ENCODE measurements at regions not wholly inside any gene's neighbourhood (a gene's known extent, or its start where the extent isn't known, plus 50 kb on each side); places are given as distances from the start of the nearest gene placed in this dataset.
A peak's percentile ranks its signal among the peaks of the same experiment; 100 is the strongest.

DNA sequence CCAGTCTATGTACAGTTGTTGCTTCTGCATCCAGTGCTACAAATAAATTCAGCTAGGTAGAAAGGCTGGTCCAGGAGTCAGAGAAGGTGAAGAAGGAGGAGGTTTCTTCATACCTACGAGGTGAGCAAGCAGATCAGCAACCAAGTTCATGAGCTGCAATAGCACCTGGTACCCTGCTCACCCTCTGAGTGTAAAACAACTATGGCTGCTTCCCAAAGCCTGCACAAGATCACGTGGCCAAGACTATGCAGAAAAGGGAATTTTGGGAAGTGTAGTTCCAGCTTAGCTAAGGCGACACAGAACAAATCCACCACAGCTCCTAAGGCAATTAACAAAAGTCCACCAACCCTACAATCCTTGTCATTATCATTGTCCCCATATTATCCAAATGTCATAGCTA is 95.9 kb upstream of the AUTS2 start:
- Histone ChIP-seq H3K36me3 (ENCODE audit: control insufficient read depth in 2 of 2, insufficient read depth in 1 of 2, low read length in 2 of 2) (no peaks in the 10 kb centered on the region), H3K27ac (ENCODE audit: extremely low read depth, low read depth, low read length) (no peak overlapping the region), H3K4me1 (ENCODE audit: control insufficient read depth, insufficient read depth, low read length) (no peaks in the 10 kb centered on the region; the same call in 1 of the 2 replicates), H3K9me3 (ENCODE audit: control insufficient read depth, insufficient read depth, low read depth, low read length) (no peaks in the 10 kb centered on the region), H3K4me3 (ENCODE audit: low read depth, low read length) (no peak overlapping the region)
- CTCF ChIA-PET: no interaction called here
- POLR2A ChIA-PET: no interaction called here
- TF ChIP-seq ZNF311 (tag by site-specific recombination; IDR thresholded peaks at IDR 0.05; ENCODE audit: borderline replicate concordance): no peak
- TF ChIP-seq ZNF266 (tag by site-specific recombination; IDR thresholded peaks at IDR 0.05; ENCODE audit: low read depth): no peak
- TF ChIP-seq, protein P1, sequence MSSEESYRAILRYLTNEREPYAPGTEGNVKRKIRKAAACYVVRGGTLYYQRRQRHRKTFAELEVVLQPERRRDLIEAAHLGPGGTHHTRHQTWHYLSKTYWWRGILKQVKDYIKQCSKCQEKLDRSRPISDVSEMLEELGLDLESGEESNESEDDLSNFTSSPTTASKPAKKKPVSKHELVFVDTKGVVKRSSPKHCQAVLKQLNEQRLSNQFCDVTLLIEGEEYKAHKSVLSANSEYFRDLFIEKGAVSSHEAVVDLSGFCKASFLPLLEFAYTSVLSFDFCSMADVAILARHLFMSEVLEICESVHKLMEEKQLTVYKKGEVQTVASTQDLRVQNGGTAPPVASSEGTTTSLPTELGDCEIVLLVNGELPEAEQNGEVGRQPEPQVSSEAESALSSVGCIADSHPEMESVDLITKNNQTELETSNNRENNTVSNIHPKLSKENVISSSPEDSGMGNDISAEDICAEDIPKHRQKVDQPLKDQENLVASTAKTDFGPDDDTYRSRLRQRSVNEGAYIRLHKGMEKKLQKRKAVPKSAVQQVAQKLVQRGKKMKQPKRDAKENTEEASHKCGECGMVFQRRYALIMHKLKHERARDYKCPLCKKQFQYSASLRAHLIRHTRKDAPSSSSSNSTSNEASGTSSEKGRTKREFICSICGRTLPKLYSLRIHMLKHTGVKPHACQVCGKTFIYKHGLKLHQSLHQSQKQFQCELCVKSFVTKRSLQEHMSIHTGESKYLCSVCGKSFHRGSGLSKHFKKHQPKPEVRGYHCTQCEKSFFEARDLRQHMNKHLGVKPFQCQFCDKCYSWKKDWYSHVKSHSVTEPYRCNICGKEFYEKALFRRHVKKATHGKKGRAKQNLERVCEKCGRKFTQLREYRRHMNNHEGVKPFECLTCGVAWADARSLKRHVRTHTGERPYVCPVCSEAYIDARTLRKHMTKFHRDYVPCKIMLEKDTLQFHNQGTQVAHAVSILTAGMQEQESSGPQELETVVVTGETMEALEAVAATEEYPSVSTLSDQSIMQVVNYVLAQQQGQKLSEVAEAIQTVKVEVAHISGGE (tag by site-specific recombination; conservative IDR thresholded peaks at IDR 0.05; ENCODE audit: low read depth): no peak
- 0 out of 2 replicates have a peak, but pooled peaks have one; percentile 18 for TF ChIP-seq ZBTB17 (tag by site-specific recombination; IDR thresholded peaks at IDR 0.05)

DNA sequence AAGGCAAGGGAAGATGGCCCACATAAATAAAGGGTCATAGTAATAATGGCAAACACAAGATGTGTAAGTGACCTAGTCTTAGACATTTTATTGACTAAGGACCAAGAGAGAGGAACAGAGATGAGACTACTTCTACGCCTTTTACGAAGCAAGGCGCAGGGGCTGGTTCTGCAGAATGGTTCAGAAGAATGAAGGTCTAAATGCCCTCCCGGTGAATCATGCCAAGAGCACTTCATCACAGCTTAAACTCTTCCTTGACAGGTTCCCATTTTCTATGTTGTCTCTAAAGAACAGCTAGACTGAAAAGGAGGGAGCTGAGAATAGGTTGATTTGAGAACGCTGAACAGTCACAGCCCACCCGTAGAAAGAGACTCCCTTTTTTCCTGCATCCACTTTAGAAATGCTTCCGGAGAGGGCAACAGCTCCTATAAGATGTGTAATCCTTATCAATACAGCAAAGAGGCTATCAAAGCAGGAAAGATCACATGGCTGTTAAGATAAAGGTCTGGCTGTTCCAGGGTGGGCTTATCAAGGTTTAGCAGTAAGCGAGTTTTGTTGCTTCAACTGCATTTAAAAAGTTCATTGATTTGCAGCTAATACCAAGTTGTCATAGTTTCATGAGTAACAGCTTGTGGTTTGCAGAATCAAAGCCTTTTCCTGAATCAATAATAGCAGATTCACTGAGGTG is 93.4 kb upstream of the AUTS2 start:
- CTCF ChIA-PET: interaction anchor here (1.1 kb wide), 1 partner anchor 216 kb away, joined by 4 read pairs; no protein-coding TSS in a partner anchor
- H3K27ac ChIP-seq (ENCODE audit: extremely low read depth, low read depth, low read length): no peak overlapping the region
- no peaks in the 10 kb centered on the region for H3K9me3 ChIP-seq (ENCODE audit: control insufficient read depth, insufficient read depth, low read depth, low read length)
- TF ChIP-seq KLF8 (tag by site-specific recombination; IDR thresholded peaks at IDR 0.05): no peak
- no peak for TF ChIP-seq ZNF221 (tag by site-specific recombination; IDR thresholded peaks at IDR 0.05; ENCODE audit: borderline replicate concordance)
- TF ChIP-seq ZNF140 (tag by site-specific recombination; IDR thresholded peaks at IDR 0.05): no peak
- TF ChIP-seq ZBTB8A (tag by site-specific recombination; IDR thresholded peaks at IDR 0.05): no peak
- TF ChIP-seq, protein P2, sequence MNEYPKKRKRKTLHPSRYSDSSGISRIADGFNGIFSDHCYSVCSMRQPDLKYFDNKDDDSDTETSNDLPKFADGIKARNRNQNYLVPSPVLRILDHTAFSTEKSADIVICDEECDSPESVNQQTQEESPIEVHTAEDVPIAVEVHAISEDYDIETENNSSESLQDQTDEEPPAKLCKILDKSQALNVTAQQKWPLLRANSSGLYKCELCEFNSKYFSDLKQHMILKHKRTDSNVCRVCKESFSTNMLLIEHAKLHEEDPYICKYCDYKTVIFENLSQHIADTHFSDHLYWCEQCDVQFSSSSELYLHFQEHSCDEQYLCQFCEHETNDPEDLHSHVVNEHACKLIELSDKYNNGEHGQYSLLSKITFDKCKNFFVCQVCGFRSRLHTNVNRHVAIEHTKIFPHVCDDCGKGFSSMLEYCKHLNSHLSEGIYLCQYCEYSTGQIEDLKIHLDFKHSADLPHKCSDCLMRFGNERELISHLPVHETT (tag by site-specific recombination; IDR thresholded peaks at IDR 0.05): no peak
- TF ChIP-seq, protein P3, sequence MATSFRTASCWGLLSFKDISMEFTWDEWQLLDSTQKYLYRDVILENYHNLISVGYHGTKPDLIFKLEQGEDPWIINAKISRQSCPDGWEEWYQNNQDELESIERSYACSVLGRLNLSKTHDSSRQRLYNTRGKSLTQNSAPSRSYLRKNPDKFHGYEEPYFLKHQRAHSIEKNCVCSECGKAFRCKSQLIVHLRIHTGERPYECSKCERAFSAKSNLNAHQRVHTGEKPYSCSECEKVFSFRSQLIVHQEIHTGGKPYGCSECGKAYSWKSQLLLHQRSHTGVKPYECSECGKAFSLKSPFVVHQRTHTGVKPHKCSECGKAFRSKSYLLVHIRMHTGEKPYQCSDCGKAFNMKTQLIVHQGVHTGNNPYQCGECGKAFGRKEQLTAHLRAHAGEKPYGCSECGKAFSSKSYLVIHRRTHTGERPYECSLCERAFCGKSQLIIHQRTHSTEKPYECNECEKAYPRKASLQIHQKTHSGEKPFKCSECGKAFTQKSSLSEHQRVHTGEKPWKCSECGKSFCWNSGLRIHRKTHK (tag by site-specific recombination; IDR thresholded peaks at IDR 0.05): no peak
- H3K36me3 ChIP-seq (ENCODE audit: control insufficient read depth in 2 of 2, insufficient read depth in 1 of 2, low read length in 2 of 2): no peaks in the 10 kb centered on the region; a peak in 1 of 3 replicates
- no peak overlapping the region for H3K4me3 ChIP-seq (ENCODE audit: low read depth, low read length)
- POLR2A ChIA-PET: no interaction called here
- no peaks in the 10 kb centered on the region; the same call in 1 of the 2 replicates for H3K4me1 ChIP-seq (ENCODE audit: control insufficient read depth, insufficient read depth, low read length)

DNA sequence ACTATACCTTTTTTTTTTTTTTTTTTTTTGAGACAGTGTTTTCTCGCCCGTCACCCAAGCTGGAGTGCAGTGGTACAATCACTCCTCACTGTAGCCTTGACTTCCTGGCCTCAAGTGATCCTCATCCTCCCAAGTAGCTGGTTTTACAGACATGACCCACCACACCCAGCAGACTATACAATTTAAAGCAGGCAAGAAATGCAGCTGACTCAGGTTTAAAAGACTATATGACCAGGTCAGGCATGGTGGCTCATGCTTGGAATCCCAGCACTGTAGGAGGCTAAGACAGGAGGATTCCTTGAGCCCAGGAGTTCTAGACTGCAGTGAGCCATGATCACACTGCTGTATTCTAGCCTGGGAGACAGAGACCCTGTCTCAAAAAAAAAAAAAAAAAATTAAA is 89.5 kb upstream of the AUTS2 start:
- no peaks in the 10 kb centered on the region; the same call in 1 of the 2 replicates for H3K4me1 ChIP-seq (ENCODE audit: control insufficient read depth, insufficient read depth, low read length)
- CTCF ChIA-PET: no interaction called here
- H3K9me3 ChIP-seq (ENCODE audit: control insufficient read depth, insufficient read depth, low read depth, low read length): no peaks in the 10 kb centered on the region
- H3K36me3 ChIP-seq (ENCODE audit: control insufficient read depth in 2 of 2, insufficient read depth in 1 of 2, low read length in 2 of 2): no peaks in the 10 kb centered on the region; a peak in 1 of 3 replicates
- POLR2A ChIA-PET: interaction anchor here (0.6 kb wide), 1 partner anchor 38 kb away, joined by 3 read pairs; no protein-coding TSS in a partner anchor
- H3K27ac ChIP-seq (ENCODE audit: extremely low read depth, low read depth, low read length): no peak overlapping the region
- no peak for TF ChIP-seq ZXDB (tag by site-specific recombination; IDR thresholded peaks at IDR 0.05)
- TF ChIP-seq, protein P4, sequence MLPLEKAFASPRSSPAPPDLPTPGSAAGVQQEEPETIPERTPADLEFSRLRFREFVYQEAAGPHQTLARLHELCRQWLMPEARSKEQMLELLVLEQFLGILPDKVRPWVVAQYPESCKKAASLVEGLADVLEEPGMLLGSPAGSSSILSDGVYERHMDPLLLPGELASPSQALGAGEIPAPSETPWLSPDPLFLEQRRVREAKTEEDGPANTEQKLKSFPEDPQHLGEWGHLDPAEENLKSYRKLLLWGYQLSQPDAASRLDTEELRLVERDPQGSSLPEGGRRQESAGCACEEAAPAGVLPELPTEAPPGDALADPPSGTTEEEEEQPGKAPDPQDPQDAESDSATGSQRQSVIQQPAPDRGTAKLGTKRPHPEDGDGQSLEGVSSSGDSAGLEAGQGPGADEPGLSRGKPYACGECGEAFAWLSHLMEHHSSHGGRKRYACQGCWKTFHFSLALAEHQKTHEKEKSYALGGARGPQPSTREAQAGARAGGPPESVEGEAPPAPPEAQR (tag by site-specific recombination; IDR thresholded peaks at IDR 0.05): no peak
- TF ChIP-seq ZNF2 (tag by site-specific recombination; IDR thresholded peaks at IDR 0.05): no peak
- TF ChIP-seq ZNF658 (tag by site-specific recombination; IDR thresholded peaks at IDR 0.05): no peak
- no peak for TF ChIP-seq ZNF24 (tag by site-specific recombination; IDR thresholded peaks at IDR 0.05)
- no peak for TF ChIP-seq OVOL3 (tag by site-specific recombination; IDR thresholded peaks at IDR 0.05)
- no peak for TF ChIP-seq ZNF561 (tag by site-specific recombination; IDR thresholded peaks at IDR 0.05; ENCODE audit: borderline replicate concordance)
- TF ChIP-seq ZNF521 (tag by site-specific recombination; IDR thresholded peaks at IDR 0.05): no peak
- H3K4me3 ChIP-seq (ENCODE audit: low read depth, low read length): no peak overlapping the region

Measured in HEK293 (cell line).